ENCODE measurements at regions not wholly inside any gene's neighbourhood (a gene's known extent, or its start where the extent isn't known, plus 50 kb on each side); places are given as distances from the start of the nearest gene placed in this dataset.

GRCh38 chr20:58023781-58024180, 204.7 kb downstream of the ANKRD60 start:
- no peak for TF ChIP-seq CTCF (IDR thresholded peaks at IDR 0.05)
- H3K27ac Mint-ChIP-seq, result no peak overlapping the region
- no peaks in the 10 kb centered on the region for H3K36me3 Mint-ChIP-seq (ENCODE audit: low read depth)
- no peak overlapping the region for H3K4me3 Mint-ChIP-seq
- H3K9me3 Mint-ChIP-seq, result no peaks in the 10 kb centered on the region
- H3K4me1 Mint-ChIP-seq, result peaks cover 4% of the 10 kb centered on the region
- DNase-seq, result no peak
- peaks cover 4% of the 10 kb centered on the region for H3K27me3 Mint-ChIP-seq (ENCODE audit: low read depth, poor library complexity)

- TF ChIP-seq CTCF (IDR thresholded peaks at IDR 0.05), result no peak
- Mint-ChIP-seq H3K4me3 (no peak overlapping the region), H3K9me3 (no peaks in the 10 kb centered on the region), H3K27ac (no peak overlapping the region), H3K27me3 (ENCODE audit: low read depth, poor library complexity) (peaks cover 4% of the 10 kb centered on the region), H3K4me1 (peaks cover 4% of the 10 kb centered on the region), H3K36me3 (ENCODE audit: low read depth) (no peaks in the 10 kb centered on the region)
- DNase-seq, result no peak
These were observed 205.1 kb downstream of the ANKRD60 start for GRCh38 chr20:58023346-58023745.

- DNase-seq, result no peak
- Mint-ChIP-seq H3K36me3 (ENCODE audit: low read depth) (no peaks in the 10 kb centered on the region), H3K4me1 (peaks cover 4% of the 10 kb centered on the region), H3K27ac (no peak overlapping the region), H3K9me3 (no peaks in the 10 kb centered on the region), H3K27me3 (ENCODE audit: low read depth, poor library complexity) (peaks cover 6% of the 10 kb centered on the region), H3K4me3 (no peak overlapping the region)
- TF ChIP-seq CTCF (IDR thresholded peaks at IDR 0.05), result no peak
These were observed 205.7 kb downstream of the ANKRD60 start for GRCh38 chr20:58022711-58023110.

GRCh38 chr20:58021481-58021880, 207.0 kb downstream of the ANKRD60 start:
- H3K4me3 Mint-ChIP-seq, result no peak overlapping the region
- DNase-seq, result peak; percentile 51
- H3K9me3 Mint-ChIP-seq, result no peaks in the 10 kb centered on the region
- H3K27ac Mint-ChIP-seq, result no peak overlapping the region
- TF ChIP-seq CTCF (IDR thresholded peaks at IDR 0.05), result no peak
- H3K36me3 Mint-ChIP-seq (ENCODE audit: low read depth), result no peaks in the 10 kb centered on the region
- H3K27me3 Mint-ChIP-seq (ENCODE audit: low read depth, poor library complexity), result peaks cover 13% of the 10 kb centered on the region
- H3K4me1 Mint-ChIP-seq, result peaks cover 11% of the 10 kb centered on the region

GRCh38 chr20:58020656-58021454, 207.6 kb downstream of the ANKRD60 start:
- Mint-ChIP-seq H3K27ac (no peak overlapping the region), H3K9me3 (peaks cover under 1% of the 10 kb centered on the region), H3K27me3 (ENCODE audit: low read depth, poor library complexity) (peaks cover 13% of the 10 kb centered on the region), H3K4me3 (no peak overlapping the region), H3K4me1 (peaks cover 11% of the 10 kb centered on the region), H3K36me3 (ENCODE audit: low read depth) (no peaks in the 10 kb centered on the region)
- no peak for DNase-seq
- no peak for TF ChIP-seq CTCF (IDR thresholded peaks at IDR 0.05)
